ENCODE measurements at regions not wholly inside any gene's neighbourhood (a gene's known extent, or its start where the extent isn't known, plus 50 kb on each side); places are given as distances from the start of the nearest gene placed in this dataset.

- Histone ChIP-seq H3K27ac (no peak overlapping the region), H3K36me3 (ENCODE audit: insufficient read depth, low read length) (no peaks in the 10 kb centered on the region), H3K9me3 (ENCODE audit: low read depth, low read length) (no peaks in the 10 kb centered on the region), H3K4me3 (no peak overlapping the region), H3K9ac (ENCODE audit: insufficient read length) (no peak overlapping the region)
- TF ChIP-seq POLR2AphosphoS5 (IDR thresholded peaks at IDR 0.05; ENCODE audit: borderline replicate concordance, low read depth, low read length) (no peak), FOXP2 (optimal IDR thresholded peaks at IDR 0.05; ENCODE audit: control extremely low read depth, extremely low read length, insufficient read depth) (no peak), EZH2 (IDR thresholded peaks at IDR 0.05) (no peak)
- no peak for DNase-seq (ENCODE audit: low read depth, low spot score)
These were observed 108.4 kb upstream of the ATXN3L start for GRCh38 chrX:13428053-13428786.

GRCh38 chrX:13427441-13428052, 107.7 kb upstream of the ATXN3L start:
- H3K9me3 ChIP-seq (ENCODE audit: low read depth, low read length): no peaks in the 10 kb centered on the region
- no peak overlapping the region for H3K9ac ChIP-seq (ENCODE audit: insufficient read length)
- no peak overlapping the region for H3K27ac ChIP-seq
- H3K36me3 ChIP-seq (ENCODE audit: insufficient read depth, low read length): no peaks in the 10 kb centered on the region
- TF ChIP-seq FOXP2 (optimal IDR thresholded peaks at IDR 0.05; ENCODE audit: control extremely low read depth, extremely low read length, insufficient read depth) (no peak), EZH2 (IDR thresholded peaks at IDR 0.05) (no peak), POLR2AphosphoS5 (IDR thresholded peaks at IDR 0.05; ENCODE audit: borderline replicate concordance, low read depth, low read length) (no peak)
- no peak for DNase-seq (ENCODE audit: low read depth, low spot score)
- no peak overlapping the region for H3K4me3 ChIP-seq

GRCh38 chrX:13420545-13421183, 100.8 kb upstream of the ATXN3L start:
- no peak for TF ChIP-seq EZH2 (IDR thresholded peaks at IDR 0.05)
- TF ChIP-seq FOXP2 (optimal IDR thresholded peaks at IDR 0.05; ENCODE audit: control extremely low read depth, extremely low read length, insufficient read depth): no peak
- no peak for TF ChIP-seq POLR2AphosphoS5 (IDR thresholded peaks at IDR 0.05; ENCODE audit: borderline replicate concordance, low read depth, low read length)
- H3K27ac ChIP-seq: no peak overlapping the region
- no peak overlapping the region for H3K9ac ChIP-seq (ENCODE audit: insufficient read length)
- DNase-seq (ENCODE audit: low read depth, low spot score): no peak
- H3K36me3 ChIP-seq (ENCODE audit: insufficient read depth, low read length): no peaks in the 10 kb centered on the region
- H3K9me3 ChIP-seq (ENCODE audit: low read depth, low read length): no peaks in the 10 kb centered on the region
- H3K4me3 ChIP-seq: no peak overlapping the region

- no peak for DNase-seq (ENCODE audit: low read depth, low spot score)
- Histone ChIP-seq H3K27ac (no peak overlapping the region), H3K4me3 (no peak overlapping the region), H3K9ac (ENCODE audit: insufficient read length) (no peak overlapping the region), H3K9me3 (ENCODE audit: low read depth, low read length) (no peaks in the 10 kb centered on the region), H3K36me3 (ENCODE audit: insufficient read depth, low read length) (no peaks in the 10 kb centered on the region)
- TF ChIP-seq FOXP2 (optimal IDR thresholded peaks at IDR 0.05; ENCODE audit: control extremely low read depth, extremely low read length, insufficient read depth) (no peak), EZH2 (IDR thresholded peaks at IDR 0.05) (no peak)
These were observed 100.1 kb upstream of the ATXN3L start for GRCh38 chrX:13419918-13420317.

- Histone ChIP-seq H3K27ac (no peak overlapping the region), H3K9ac (ENCODE audit: insufficient read length) (no peak overlapping the region), H3K4me3 (no peak overlapping the region), H3K9me3 (ENCODE audit: low read depth, low read length) (no peaks in the 10 kb centered on the region), H3K36me3 (ENCODE audit: insufficient read depth, low read length) (no peaks in the 10 kb centered on the region)
- DNase-seq (ENCODE audit: low read depth, low spot score): no peak
- TF ChIP-seq POLR2AphosphoS5 (IDR thresholded peaks at IDR 0.05; ENCODE audit: borderline replicate concordance, low read depth, low read length): no peak
- TF ChIP-seq EZH2 (IDR thresholded peaks at IDR 0.05): no peak
- no peak for TF ChIP-seq FOXP2 (optimal IDR thresholded peaks at IDR 0.05; ENCODE audit: control extremely low read depth, extremely low read length, insufficient read depth)
These were observed 99.4 kb upstream of the ATXN3L start for GRCh38 chrX:13419276-13419675.

- peak overlapping the region; percentile 43 for H3K4me3 ChIP-seq
- H3K9me3 ChIP-seq (ENCODE audit: low read depth, low read length): no peaks in the 10 kb centered on the region
- H3K9ac ChIP-seq (ENCODE audit: insufficient read length): no peak overlapping the region
- no peak for DNase-seq (ENCODE audit: low read depth, low spot score)
- H3K36me3 ChIP-seq (ENCODE audit: insufficient read depth, low read length): no peaks in the 10 kb centered on the region
- H3K27ac ChIP-seq: peak overlapping the region; percentile 62; the same call in 1 of the 2 replicates
- TF ChIP-seq EZH2 (IDR thresholded peaks at IDR 0.05) (no peak), FOXP2 (optimal IDR thresholded peaks at IDR 0.05; ENCODE audit: control extremely low read depth, extremely low read length, insufficient read depth) (no peak), POLR2AphosphoS5 (IDR thresholded peaks at IDR 0.05; ENCODE audit: borderline replicate concordance, low read depth, low read length) (no peak)
These were observed 98.6 kb upstream of the ATXN3L start for GRCh38 chrX:13418126-13419097.

GRCh38 chrX:13415509-13415908, 95.7 kb upstream of the ATXN3L start:
- no peak for DNase-seq (ENCODE audit: low read depth, low spot score)
- Histone ChIP-seq H3K36me3 (ENCODE audit: insufficient read depth, low read length) (no peaks in the 10 kb centered on the region), H3K9me3 (ENCODE audit: low read depth, low read length) (no peaks in the 10 kb centered on the region), H3K27ac (no peak overlapping the region), H3K4me3 (no peak overlapping the region), H3K9ac (ENCODE audit: insufficient read length) (no peak overlapping the region)
- TF ChIP-seq POLR2AphosphoS5 (IDR thresholded peaks at IDR 0.05; ENCODE audit: borderline replicate concordance, low read depth, low read length) (no peak), EZH2 (IDR thresholded peaks at IDR 0.05) (no peak), FOXP2 (optimal IDR thresholded peaks at IDR 0.05; ENCODE audit: control extremely low read depth, extremely low read length, insufficient read depth) (no peak)

All from SK-N-MC (cell line).